Left colon (tissue), 2 donors: ENCODE measurements at regions not wholly inside any gene's neighbourhood (a gene's known extent, or its start where the extent isn't known, plus 50 kb on each side); places are given as distances from the start of the nearest gene placed in this dataset.

Source experiments
- ATAC-seq: fragments of 200-7000 bp; cut with Tn5 transposase; one replicate; pipeline ENCODE4 v1.9.1; 2020; ENCODE audit warnings: mild to moderate bottlenecking, moderate library complexity
- DNase-seq, 2 donors: peaks; one replicate each; pipeline ENCODE4 v3.0.0-alpha.2; 2020
- intact Hi-C, 2 donors: fragments of 100-400 bp; cut with DNase I in 1 of 2; cut with micrococcal nuclease in 1 of 2; formaldehyde crosslinking; loops; one replicate each; pipeline versions ENCODE4 v1.11.2 to v1.14.0; 2022; cut with DNase I, micrococcal nuclease
- donor health status: DM: no; HTN: no; CAD: no.
- donor health status: DM: yes; HTN: yes; CAD: no.

DNA sequence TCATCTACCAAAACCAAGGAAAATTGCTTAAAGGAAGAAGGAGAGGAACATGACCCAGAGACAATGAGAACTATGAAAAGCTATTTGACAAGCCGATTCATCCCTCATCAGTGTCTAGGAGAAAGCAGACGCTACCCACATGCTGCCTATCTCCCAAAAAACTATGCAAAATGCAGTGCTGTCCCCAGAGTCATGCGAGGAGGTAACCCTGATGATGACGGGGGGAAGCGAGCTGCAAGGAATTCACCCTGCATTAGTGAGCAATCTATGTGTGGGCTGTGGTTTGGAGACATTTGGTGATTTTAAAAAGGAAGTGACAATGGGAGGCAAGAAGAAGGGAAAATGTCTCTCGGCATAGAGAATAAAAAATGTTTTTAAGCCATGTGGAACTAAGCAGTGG, 472.7 kb downstream of the CMPK2 start:
- ATAC-seq (no peak), DNase-seq (no peak)
- intact Hi-C loops, result no loop called here

DNA sequence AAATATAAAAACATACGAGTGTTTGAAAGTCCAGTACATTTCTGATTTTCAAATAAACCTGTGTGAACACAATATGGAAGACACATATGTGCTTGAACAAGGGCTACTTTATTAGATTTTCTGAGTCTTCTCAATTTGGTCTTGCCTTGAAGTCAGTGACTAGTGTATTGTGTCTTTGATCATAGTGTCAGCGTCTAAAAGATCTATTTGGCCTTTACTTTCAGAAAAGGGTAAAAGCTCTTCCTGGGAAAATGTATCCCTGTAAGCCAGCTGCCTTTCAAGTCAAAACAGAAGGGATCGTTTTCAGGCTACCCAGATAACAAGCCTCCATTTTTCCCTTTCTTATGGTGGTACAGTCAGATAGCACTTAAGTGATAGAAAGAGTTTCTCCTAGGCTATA, 471.9 kb downstream of the CMPK2 start:
- DNase-seq (no peak), ATAC-seq (no peak)
- intact Hi-C loops, result no loop called here

GRCh38 chr2:6394276-6394675, 471.4 kb downstream of the CMPK2 start:
- ATAC-seq, result no peak
- intact Hi-C loops, result no loop called here
- DNase-seq, result no peak

GRCh38 chr2:6398421-6398820, 467.3 kb downstream of the CMPK2 start:
- intact Hi-C loops, result no loop called here

DNA sequence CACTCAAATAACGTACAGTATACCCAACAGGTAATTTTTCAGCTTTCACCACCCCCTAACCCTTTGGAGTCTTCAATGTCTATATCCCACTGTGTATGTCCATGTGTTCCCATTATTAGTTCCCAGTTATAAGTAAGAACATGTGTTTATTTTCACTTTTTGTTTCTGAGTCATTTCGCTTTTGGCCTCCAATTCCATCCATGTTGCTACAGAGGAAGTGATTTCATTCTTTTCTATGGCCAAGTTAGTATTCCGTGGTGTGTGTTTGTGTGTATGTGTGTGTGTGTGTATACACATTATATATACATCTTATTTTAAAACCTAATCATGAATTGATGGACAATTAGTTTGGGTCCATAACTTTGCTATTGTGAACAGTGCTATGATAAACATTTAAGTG, 464.4 kb downstream of the CMPK2 start:
- ATAC-seq (no peak), DNase-seq (no peak)
- intact Hi-C loops, result no loop called here

More at GRCh38 chr2:6398421-6398820, 467.3 kb downstream of the CMPK2 start:
- ATAC-seq (no peak), DNase-seq (no peak)

- ATAC-seq (no peak), DNase-seq (no peak)
- intact Hi-C loops, result no loop called here
Measured at GRCh38 chr2:6408057-6408456, 457.6 kb downstream of the CMPK2 start.

DNA sequence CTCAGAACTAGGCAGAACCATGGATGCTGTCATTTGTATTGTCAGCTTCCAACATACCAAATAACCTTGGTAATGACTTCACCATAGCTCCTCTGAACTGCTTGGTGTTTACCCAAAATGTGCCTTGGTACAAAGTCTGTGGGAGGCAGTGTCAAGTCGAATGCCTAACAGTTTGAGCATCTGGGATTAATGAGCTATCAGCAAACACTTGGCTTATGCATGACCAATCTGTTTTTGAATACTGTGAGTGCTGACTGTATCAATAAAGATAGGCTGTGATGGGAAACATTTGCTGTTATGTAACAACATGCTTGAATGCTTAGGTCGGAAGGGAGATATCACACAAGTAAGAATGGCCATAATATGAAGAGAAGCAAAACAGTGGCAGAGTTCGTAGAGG, 455.4 kb downstream of the CMPK2 start:
- no peak for DNase-seq
- intact Hi-C loops, result no loop called here
- ATAC-seq, result no peak

DNA sequence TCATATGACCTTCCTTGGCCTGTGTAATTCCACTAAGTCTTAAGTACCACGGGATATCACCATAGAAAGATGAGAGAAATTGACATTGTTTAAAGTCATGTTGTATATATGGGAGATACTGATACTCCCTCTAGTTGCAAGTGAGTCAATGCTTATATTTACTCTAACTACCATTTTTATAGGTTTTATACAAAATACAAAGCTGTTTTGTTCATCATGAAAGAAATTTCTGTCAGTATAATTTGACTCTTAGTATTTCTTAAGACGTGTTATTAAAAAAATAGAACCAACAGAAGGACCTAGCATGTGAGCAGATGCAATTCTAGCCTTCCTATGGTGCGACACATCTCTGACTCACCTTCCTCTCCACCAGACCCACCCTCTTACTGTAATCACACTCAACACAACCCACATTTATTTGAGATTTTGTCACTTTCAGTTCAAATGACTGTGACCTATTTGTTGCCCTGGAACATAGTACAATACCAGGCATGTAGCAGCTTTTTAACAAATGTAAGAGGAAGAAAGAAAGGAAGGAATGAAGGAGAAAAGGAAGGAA, 453.1 kb downstream of the CMPK2 start:
- intact Hi-C loops, result no loop called here
- ATAC-seq (no peak), DNase-seq (no peak)

DNA sequence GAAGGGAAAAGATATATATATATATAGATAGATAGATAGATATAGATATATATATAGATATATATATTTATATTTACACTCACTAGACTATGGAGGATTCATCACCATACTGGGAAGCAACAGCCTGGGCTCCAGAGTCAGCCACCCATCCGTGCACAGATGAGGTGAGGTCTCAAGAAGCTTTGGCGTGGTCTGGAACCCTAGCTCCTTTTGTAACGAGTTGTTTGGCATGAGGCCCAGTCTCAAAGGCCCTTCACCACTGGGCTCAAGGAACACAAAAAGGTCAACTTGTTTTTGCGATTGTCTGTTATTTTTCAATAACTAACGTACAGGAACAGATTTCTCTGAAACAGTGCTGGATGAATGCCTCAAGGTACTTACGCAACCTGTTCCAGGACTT, 448.7 kb downstream of the CMPK2 start:
- intact Hi-C loops, result no loop called here
- DNase-seq (no peak), ATAC-seq (no peak)

DNA sequence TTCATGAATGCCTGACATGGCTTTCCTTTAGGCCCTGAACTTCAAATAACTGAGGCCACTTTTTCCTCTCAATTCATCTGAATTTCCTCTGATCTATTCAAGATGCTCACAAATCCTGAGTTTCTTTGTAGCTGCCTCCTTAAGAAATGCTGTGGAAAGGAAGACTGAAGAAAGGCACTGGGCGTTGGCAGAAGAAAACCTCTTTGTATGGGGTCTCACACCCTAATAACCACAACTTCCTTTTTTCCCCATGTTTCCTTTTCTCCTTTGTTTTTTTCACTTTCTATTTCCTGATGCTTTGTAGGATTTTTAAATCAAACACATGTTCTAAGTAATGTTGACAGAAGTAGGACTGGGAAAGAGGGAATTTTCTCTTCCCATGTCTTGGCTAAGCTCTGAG, 447.4 kb downstream of the CMPK2 start:
- DNase-seq (no peak), ATAC-seq (no peak)
- intact Hi-C loops, result no loop called here

- DNase-seq, result no peak
- no peak for ATAC-seq
- intact Hi-C loops, result no loop called here
Measured at GRCh38 chr2:6421138-6421730, 444.5 kb downstream of the CMPK2 start.

GRCh38 chr2:6421888-6422287, 443.8 kb downstream of the CMPK2 start:
- intact Hi-C loops, result no loop called here
- DNase-seq (no peak), ATAC-seq (no peak)

DNA sequence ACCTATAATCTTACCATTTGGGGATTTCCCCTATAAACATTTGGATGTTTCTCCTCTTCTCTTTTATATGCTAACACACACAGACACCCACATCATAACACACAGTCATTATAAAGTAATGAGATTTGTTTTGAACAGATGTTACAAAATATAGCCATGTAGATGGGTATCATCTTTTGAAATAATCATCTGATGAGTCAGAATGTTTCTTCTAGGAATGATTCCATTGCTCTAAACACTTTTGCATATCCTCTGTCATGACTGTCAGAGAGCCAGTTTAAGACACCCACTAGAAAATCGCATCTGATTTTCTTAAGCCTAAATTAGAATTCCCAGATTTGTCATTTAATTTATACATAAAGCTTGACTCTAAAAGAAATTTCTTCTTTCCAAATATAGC, 442.6 kb downstream of the CMPK2 start:
- intact Hi-C loops, result no loop called here
- ATAC-seq (no peak), DNase-seq (no peak)

DNA sequence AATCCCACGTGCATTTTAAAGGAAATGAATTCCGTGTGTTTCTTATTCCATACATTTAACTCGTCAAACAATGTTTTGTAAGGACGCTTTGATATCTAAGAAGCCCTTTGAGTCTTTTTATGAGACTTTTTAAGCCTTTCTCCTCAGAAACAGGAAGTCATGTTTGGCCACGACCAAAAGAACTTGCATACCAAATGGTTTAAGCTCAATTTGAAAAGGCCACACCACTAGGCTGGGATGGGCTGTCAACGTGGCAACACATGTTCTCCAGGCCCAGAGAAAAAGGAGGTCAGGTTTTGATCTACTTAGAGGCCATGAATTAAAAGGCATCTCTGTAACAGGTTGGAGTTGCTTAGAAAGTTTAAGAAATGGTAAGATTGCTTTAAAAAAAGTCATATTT, 441.8 kb downstream of the CMPK2 start:
- no peak for ATAC-seq
- no peak for DNase-seq
- intact Hi-C loops, result no loop called here

DNA sequence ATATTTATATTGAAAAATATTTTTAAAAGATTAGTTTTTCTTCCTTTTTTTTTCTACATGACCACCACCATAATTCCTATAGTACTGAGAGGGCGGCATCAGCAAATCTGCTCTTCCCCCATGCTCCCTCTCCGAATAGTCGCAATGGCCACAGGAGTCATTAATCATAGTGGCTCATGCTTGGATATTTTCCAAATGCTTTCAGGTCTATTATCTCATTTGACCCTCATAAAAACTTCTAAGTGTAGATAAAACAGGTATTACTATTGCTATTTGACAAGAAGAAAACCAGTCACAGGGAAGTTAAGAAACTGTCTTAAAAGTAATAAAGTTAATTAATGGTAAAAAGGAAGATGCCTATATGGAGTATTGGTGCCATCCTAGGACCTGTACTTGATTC, 440.7 kb downstream of the CMPK2 start:
- ATAC-seq (no peak), DNase-seq (no peak)
- intact Hi-C loops, result no loop called here

- ATAC-seq, result no peak
- intact Hi-C loops, result no loop called here
- no peak for DNase-seq
Measured at GRCh38 chr2:6429210-6429986, 436.3 kb downstream of the CMPK2 start.

DNA sequence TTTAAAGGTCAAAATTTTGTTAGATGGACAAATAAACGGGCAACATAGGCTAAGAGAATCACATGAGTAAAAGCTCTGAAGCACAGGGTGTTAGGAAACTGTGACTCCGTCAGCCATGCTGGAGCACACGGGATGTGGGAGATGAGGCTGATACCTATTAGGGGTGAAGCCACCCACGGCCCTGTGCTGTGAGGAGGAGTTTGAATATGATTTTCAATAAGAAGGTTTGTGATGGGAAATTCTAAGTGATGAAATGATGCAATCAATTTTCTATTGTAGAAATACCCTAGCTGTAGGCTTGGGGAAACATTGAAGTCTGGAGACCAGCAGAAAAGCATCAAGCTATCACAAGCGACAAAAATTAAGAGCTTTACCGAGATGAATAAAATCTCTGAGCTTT, 431.3 kb downstream of the CMPK2 start:
- DNase-seq (no peak), ATAC-seq (no peak)
- intact Hi-C loops, result no loop called here

- intact Hi-C loops, result no loop called here
- ATAC-seq (no peak), DNase-seq (no peak)
Measured at GRCh38 chr2:6441800-6442199, 423.9 kb downstream of the CMPK2 start.

DNA sequence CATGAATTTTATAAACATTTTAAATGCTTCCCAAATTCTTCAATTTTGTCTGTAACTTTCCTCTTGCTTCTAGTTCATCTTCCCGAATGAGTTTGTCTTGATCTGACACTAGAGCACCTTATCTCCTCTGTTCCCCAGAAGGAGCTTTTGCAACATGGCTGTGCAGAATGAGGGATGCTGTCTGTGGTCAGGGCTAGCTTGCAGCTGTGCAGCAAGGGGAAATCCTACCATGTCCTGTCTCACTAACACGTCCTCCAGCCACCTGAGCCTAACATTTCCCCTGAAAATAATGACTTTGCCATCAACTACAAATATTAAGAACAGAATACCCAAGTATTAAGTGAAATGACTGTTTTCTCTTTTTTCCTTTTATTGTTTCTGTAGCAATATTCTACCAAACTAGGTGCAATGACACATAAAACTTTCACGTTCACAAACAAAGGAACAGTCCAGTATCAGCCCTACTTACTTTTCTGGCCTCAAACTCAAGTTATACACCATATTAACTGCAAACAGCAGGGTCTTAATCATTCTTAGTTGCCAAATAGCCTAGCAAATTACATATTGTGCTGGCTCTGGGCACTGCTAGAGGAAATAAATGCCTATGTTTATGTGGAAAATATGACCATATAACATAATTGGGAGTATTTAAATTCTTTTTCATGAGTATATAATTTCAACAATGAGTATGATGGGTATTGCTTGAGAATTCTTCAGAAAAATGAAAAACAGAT, 423.3 kb downstream of the CMPK2 start:
- DNase-seq (no peak), ATAC-seq (no peak)
- intact Hi-C loops, result no loop called here
